K562 (cell line): ENCODE measurements at regions not wholly inside any gene's neighbourhood (a gene's known extent, or its start where the extent isn't known, plus 50 kb on each side); places are given as distances from the start of the nearest gene placed in this dataset.

ENCODE experiments used
- ATAC-seq: fragments of 200-7000 bp; cut with Tn5 transposase; 3 replicates; pipeline ENCODE4 v1.9.1; 2020; ENCODE audit warnings: moderate library complexity
- BruUV-seq: library from RNA; stranded (reverse); fragments of 400-500 nt; replicated peaks from 2 replicates; lab custom pipeline; 2021; lab: Mats Ljungman, UMichigan
- CTCF ChIA-PET: fragments of 300-600 bp; formaldehyde crosslinking; extraction: SDS; loops from one replicate; lab custom pipeline; 2021; ENCODE audit warnings: low intra/inter-chr PET ratio; lab: Yijun Ruan, JAX
- POLR2A ChIA-PET: fragments of 300-600, 350-650 bp; sonication (Branson Sonifier 250); formaldehyde crosslinking; extraction: SDS; loops from one replicate; lab custom pipeline; 2021; ENCODE audit warnings: antibody characterized with exemption, inconsistent platforms; lab: Yijun Ruan, JAX
- DNase-seq, 4 experiments: peaks; one replicate each; pipeline versions ENCODE4 v3.0.0 to v3.0.0-alpha.2; 2011 to 2018; ENCODE audit warnings: low spot score in 3 of 4, mixed read lengths in 3 of 4; ENCODE audit errors: extremely low read depth in 1 of 4
- FAIRE-seq: peaks from 2 replicates; lab custom pipeline; 2011; peaks lifted over from hg19 to GRCh38; lab: Jason Lieb, UNC
- H2AFZ ChIP-seq: 2 replicates; pipeline ENCODE4 v1.6.0; 2011; ENCODE audit warnings: low read depth, low read length, control low read depth, inconsistent platforms
- H3K27ac ChIP-seq: fragments of 200-600 bp; 3 replicates; pipeline ENCODE4 v1.8.0; 2011; ENCODE audit warnings: low read depth, mild to moderate bottlenecking, control low read depth, inconsistent platforms, low read length, moderate library complexity, mixed read lengths; ENCODE audit errors: extremely low read depth
- H3K27me3 ChIP-seq, 2 experiments: fragments of 300-600 bp in 1 of 2; 2 replicates in 1 of 2; 3 replicates in 1 of 2; pipeline versions ENCODE4 v1.6.0 to v1.8.0; 2011; ENCODE audit warnings: inconsistent platforms in 2 of 2, low read length in 2 of 2, mild to moderate bottlenecking in 1 of 2, mixed read lengths in 1 of 2, moderate library complexity in 1 of 2; ENCODE audit not compliant: control insufficient read depth in 2 of 2, insufficient read depth in 2 of 2
- H3K36me3 ChIP-seq: fragments of 300-600 bp; 3 replicates; pipeline ENCODE4 v1.8.0; 2011; ENCODE audit warnings: mild to moderate bottlenecking, low read length, inconsistent platforms; ENCODE audit not compliant: control insufficient read depth, insufficient read depth
- H3K4me1 ChIP-seq, 2 experiments: fragments of 200-600 bp in 1 of 2; replicated peaks in 1 of 2; 2 replicates in 1 of 2; 3 replicates in 1 of 2; pipeline versions ENCODE4 v1.5.1 to v1.8.0; 2011; ENCODE audit warnings: inconsistent platforms in 2 of 2, low read length in 2 of 2, mild to moderate bottlenecking in 1 of 2, mixed read lengths in 1 of 2, moderate library complexity in 1 of 2; ENCODE audit not compliant: control insufficient read depth in 2 of 2, insufficient read depth in 2 of 2
- H3K4me2 ChIP-seq: 2 replicates; pipeline ENCODE4 v1.6.1; 2011; ENCODE audit warnings: low read length, control low read depth, inconsistent platforms, mixed read lengths; ENCODE audit not compliant: insufficient read depth
- H3K4me3 ChIP-seq: fragments of 200-600 bp; sonication (generic), shearing (Covaris generic); 2 replicates; pipeline ENCODE4 v1.5.1; 2016; ENCODE audit warnings: control low read depth, inconsistent platforms
- H3K79me2 ChIP-seq: fragments of 200-600 bp; 3 replicates; pipeline ENCODE4 v1.8.0; 2011; ENCODE audit warnings: low read length, inconsistent platforms; ENCODE audit not compliant: control insufficient read depth, insufficient read depth
- H3K9ac ChIP-seq, 2 experiments: 2 replicates each; pipeline versions ENCODE4 v1.6.0 to v1.6.1; 2011; ENCODE audit warnings: low read depth in 2 of 2, low read length in 2 of 2, control low read depth in 1 of 2, inconsistent platforms in 1 of 2, mild to moderate bottlenecking in 1 of 2, mixed read lengths in 1 of 2; ENCODE audit not compliant: insufficient read depth in 1 of 2
- H3K9me1 ChIP-seq: one replicate; pipeline ENCODE4 v1.6.0; 2011; ENCODE audit warnings: inconsistent platforms, mild to moderate bottlenecking, low read length, moderate library complexity; ENCODE audit not compliant: control insufficient read depth, insufficient read depth
- H3K9me3 ChIP-seq: replicated peaks from 2 replicates; pipeline ENCODE4 v1.5.1; 2011; ENCODE audit warnings: low read depth, low read length, inconsistent platforms; ENCODE audit not compliant: control insufficient read depth, insufficient read depth
- H4K20me1 ChIP-seq: replicated peaks from 2 replicates; pipeline ENCODE4 v1.6.1; 2011; ENCODE audit warnings: low read length, inconsistent platforms, mixed read lengths; ENCODE audit not compliant: control insufficient read depth, insufficient read depth
- FOSL1 ChIP-seq: fragments of 200-800 bp; sonication (Bioruptor generic); conservative IDR thresholded peaks from 2 replicates; pipeline ENCODE4 v1.6.1; 2016; ENCODE audit warnings: missing genetic modification characterization, missing compliant biosample characterization
- SMARCC2 ChIP-seq: fragments of 450-650 bp; IDR thresholded peaks from 2 replicates; pipeline ENCODE4 v1.6.1; 2017; ENCODE audit warnings: antibody characterized with exemption, moderate library complexity, mild to moderate bottlenecking, low read depth
- SMARCE1 ChIP-seq: fragments of 450-650 bp; IDR thresholded peaks from 2 replicates; pipeline ENCODE4 v1.7.1; 2016; ENCODE audit warnings: mild to moderate bottlenecking
- SOX6 ChIP-seq: fragments of 450-650 bp; IDR thresholded peaks from 2 replicates; pipeline ENCODE4 v1.6.1; 2014; ENCODE audit warnings: mild to moderate bottlenecking
- SRSF9 ChIP-seq: fragments of 200-400 bp; formaldehyde crosslinking; IDR thresholded peaks from 2 replicates; pipeline ENCODE4 v1.6.1; 2017; ENCODE audit warnings: low read depth, low read length, borderline replicate concordance
- ZNF384 ChIP-seq: IDR thresholded peaks from 2 replicates; pipeline ENCODE4 v1.6.1; 2012; ENCODE audit warnings: low read depth, low read length, improper control_type of control experiment
- ZNF764 ChIP-seq: fragments of 250-450 bp; sonication (Bioruptor Pico); IDR thresholded peaks from 2 replicates; pipeline ENCODE4 v1.4.0; 2020; ENCODE audit warnings: low read depth, mild to moderate bottlenecking, moderate library complexity
- ZNF766 ChIP-seq: fragments of 200-800 bp; sonication (Bioruptor generic); conservative IDR thresholded peaks from 2 replicates; pipeline ENCODE4 v1.6.1; 2016; ENCODE audit warnings: missing genetic modification characterization, missing compliant biosample characterization
- WGBS: fragments of 100-300 bp; shearing (Covaris generic); methylation state at CpG from one replicate; pipeline ENCODE4 v1.1.6; 2016; ENCODE audit warnings: low coverage, mixed read lengths; ENCODE audit not compliant: insufficient coverage; ENCODE audit errors: missing lambda C conversion rate; 5-methylcytosine and 5-hydroxymethylcytosine counted together
- in situ Hi-C: fragments of 300-500 bp; cut with MboI; formaldehyde crosslinking; loops from 4 replicates; pipeline ENCODE4 v1.15.0; 2018; ENCODE audit warnings: inconsistent platforms, mixed read lengths
- intact Hi-C: fragments of 100-400 bp; cut with micrococcal nuclease; formaldehyde crosslinking; loops from 2 replicates; pipeline ENCODE4 v1.14.2; 2022
- TF ChIP-seq, protein P1 (sequence below): IDR thresholded peaks from 2 replicates; pipeline ENCODE4 v1.6.1; 2012; ENCODE audit warnings: low read depth, low read length, improper control_type of control experiment, borderline replicate concordance

DNA sequence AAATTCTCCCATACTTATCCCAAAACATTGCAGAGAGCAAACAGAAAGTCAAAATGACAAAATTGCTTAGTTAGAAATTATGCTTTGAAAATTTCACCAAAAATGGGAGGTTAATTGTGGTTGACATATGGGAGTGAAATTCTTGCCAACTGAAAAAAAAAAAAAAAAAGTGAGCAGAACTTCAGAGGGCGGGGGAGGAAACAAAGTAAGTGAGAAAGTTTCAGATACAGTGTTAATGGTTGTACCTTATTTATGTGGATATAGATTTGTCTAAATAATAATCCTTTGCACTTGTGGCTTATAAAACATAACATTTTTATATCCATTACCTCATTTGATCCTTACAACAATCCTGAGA is 91.5 kb upstream of the RAP2B start:
- DNase-seq (no peak), ATAC-seq (no peak), FAIRE-seq (peak; percentile 32)
- Histone ChIP-seq H3K27me3 (no peaks in the 10 kb centered on the region), H2AFZ (peak overlapping the region; percentile 41), H4K20me1 (no peaks in the 10 kb centered on the region), H3K27ac (peak overlapping the region; percentile 41; the same call in 1 of the 3 replicates), H3K79me2 (no peaks in the 10 kb centered on the region), H3K4me3 (no peak overlapping the region), H3K4me2 (no peak overlapping the region), H3K9me1 (no peaks in the 10 kb centered on the region), H3K36me3 (no peaks in the 10 kb centered on the region), H3K4me1 (peaks cover 4 to 31% of the 10 kb centered on the region in 2 experiments), H3K9me3 (no peaks in the 10 kb centered on the region; the same call in 1 of the 2 replicates), H3K9ac (no peak overlapping the region)
- 25% methylated on average over 1 of the region's 1 CpG for WGBS
- POLR2A ChIA-PET = no interaction called here
- CTCF ChIA-PET = no interaction called here
- no TSS peak for BruUV-seq
- TF ChIP-seq SMARCC2 (0 out of 2 replicates have a peak, but pooled peaks have one; percentile 1), ZNF384 (peak; percentile 72), FOSL1 (peak; percentile 29; the same call in 1 of the 2 replicates), SMARCE1 (0 out of 2 replicates have a peak, but pooled peaks have one; percentile 1), ZNF764 (no peak), SOX6 (no peak), SRSF9 (no peak), ZNF766 (CRISPR knock-in tag) (0 out of 2 replicates have a peak, but pooled peaks have one; percentile 7)
- TF ChIP-seq, protein P1, sequence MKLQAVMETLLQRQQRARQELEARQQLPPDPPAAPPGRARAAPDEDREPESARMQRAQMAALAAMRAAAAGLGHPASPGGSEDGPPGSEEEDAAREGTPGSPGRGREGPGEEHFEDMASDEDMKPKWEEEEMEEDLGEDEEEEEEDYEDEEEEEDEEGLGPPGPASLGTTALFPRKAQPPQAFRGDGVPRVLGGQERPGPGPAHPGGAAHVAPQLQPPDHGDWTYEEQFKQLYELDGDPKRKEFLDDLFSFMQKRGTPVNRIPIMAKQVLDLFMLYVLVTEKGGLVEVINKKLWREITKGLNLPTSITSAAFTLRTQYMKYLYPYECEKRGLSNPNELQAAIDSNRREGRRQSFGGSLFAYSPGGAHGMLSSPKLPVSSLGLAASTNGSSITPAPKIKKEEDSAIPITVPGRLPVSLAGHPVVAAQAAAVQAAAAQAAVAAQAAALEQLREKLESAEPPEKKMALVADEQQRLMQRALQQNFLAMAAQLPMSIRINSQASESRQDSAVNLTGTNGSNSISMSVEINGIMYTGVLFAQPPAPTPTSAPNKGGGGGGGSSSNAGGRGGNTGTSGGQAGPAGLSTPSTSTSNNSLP = peak; percentile 5; the same call in 1 of the 2 replicates
- intact Hi-C loops = no loop called here
- in situ Hi-C loops = no loop called here
